Heart right ventricle (tissue), 16 donors: ENCODE measurements at regions not wholly inside any gene's neighbourhood (a gene's known extent, or its start where the extent isn't known, plus 50 kb on each side); places are given as distances from the start of the nearest gene placed in this dataset.

Experiments used
- ATAC-seq, 8 donors: fragments of 200-7000 bp; cut with Tn5 transposase; one replicate each; pipeline ENCODE4 v1.9.1; 2020; ENCODE audit warnings: mild to moderate bottlenecking in 8 of 8, moderate library complexity in 8 of 8, moderate number of reproducible peaks in 1 of 8
- DNase-seq, 2 donors: peaks; one replicate each; pipeline ENCODE4 v3.0.0-alpha.2; 2020
- H3K27ac ChIP-seq, 10 donors: fragments of 200-600 bp; sonication (generic) in 2 of 10; one replicate each; pipeline versions ENCODE4 v1.5.0 to v1.8.0; 2020 to 2022; ENCODE audit warnings: mild to moderate bottlenecking in 3 of 10
- H3K27me3 ChIP-seq, 7 donors: fragments of 200-600 bp; one replicate each; pipeline ENCODE4 v1.8.0; 2021 to 2022; ENCODE audit warnings: mild to moderate bottlenecking in 2 of 7
- H3K36me3 ChIP-seq, 9 donors: fragments of 200-600 bp; sonication (generic) in 1 of 9; one replicate each; pipeline versions ENCODE4 v1.5.0 to v1.8.0; 2020 to 2022; ENCODE audit warnings: mild to moderate bottlenecking in 2 of 9
- H3K4me1 ChIP-seq, 9 donors: fragments of 200-600 bp; sonication (generic) in 1 of 9; one replicate each; pipeline versions ENCODE4 v1.5.0 to v1.8.0; 2020 to 2022; ENCODE audit warnings: mild to moderate bottlenecking in 4 of 9
- H3K4me3 ChIP-seq, 10 donors: fragments of 200-600 bp; sonication (generic) in 2 of 10; one replicate each; pipeline versions ENCODE4 v1.5.0 to v1.8.0; 2020 to 2022; ENCODE audit warnings: mild to moderate bottlenecking in 7 of 10, moderate library complexity in 2 of 10
- H3K9me3 ChIP-seq, 11 donors: fragments of 200-600 bp in 10 of 11; sonication (generic) in 2 of 11; one replicate each; pipeline versions ENCODE4 v1.5.0 to v1.8.0; 2013 to 2022; ENCODE audit warnings: mild to moderate bottlenecking in 2 of 11, control low read depth in 1 of 11, moderate library complexity in 1 of 11
- WGBS, 2 donors: extraction: QIAGEN DNeasy Blood & Tissue Kit; methylation state at CpG; one replicate each; pipeline ENCODE4 v1.1.7; 2013; ENCODE audit warnings: inconsistent platforms in 1 of 2; 5-methylcytosine and 5-hydroxymethylcytosine counted together
- intact Hi-C, 10 donors: fragments of 100-400 bp; cut with DNase I; formaldehyde crosslinking; loops; one replicate each; pipeline versions ENCODE4 v1.11.1 to v1.14.2; 2022
- TF ChIP-seq, protein P1 (sequence below), 9 donors: fragments of 200-600 bp; sonication (generic) in 2 of 9; IDR thresholded peaks; one replicate each; pipeline versions ENCODE4 v1.5.0 to v1.8.0; 2021 to 2022; ENCODE audit warnings: antibody characterized with exemption in 9 of 9, mild to moderate bottlenecking in 5 of 9, moderate library complexity in 1 of 9
- donor health status: Arrhythmogenic right ventricular cardiomyopathy.
- donor health status: ischemic (EF 13 %, LVEDD 7.1; RV severe dilation, severe dysfunction).
- donor health status: healthy with polysubstance abuse.
- donor health status: DM: no; HTN: yes; CAD: no.
- donor health status: DM: no; HTN: no; CAD: no.
- donor health status: ischemic (EF 25% LVEDD 6.9; RV normal size, moderate dysfunction).
- donor health status: ischemic (EF 25% LVEDD 5.7; RV mildly dilated, moderate dysfunction).
- donor health status: healthy.
- donor health status: DM: yes; HTN: yes; CAD: no.
- donor health status: Ischemic cardiomyopathy.
- donor health status: ischemic (EF 35%, LVEDD 5.7; RV mildly dilated, moderate dysfunction).
- donor health status: nonischemic (EF 11% LVEDD 7.7; RV severe dilation, severe dysfunction).
- donor health status: DM: yes; HTN: yes; CAD: no.
- donor health status: PGD.
- donor health status: ischemic (EF 29% LVEDD 5.4; RV normal size, mild dysfunction).
- donor health status: nonischemic (EF 23%, LVEDD 6.1; RV moderate dilation, normal function).

DNA sequence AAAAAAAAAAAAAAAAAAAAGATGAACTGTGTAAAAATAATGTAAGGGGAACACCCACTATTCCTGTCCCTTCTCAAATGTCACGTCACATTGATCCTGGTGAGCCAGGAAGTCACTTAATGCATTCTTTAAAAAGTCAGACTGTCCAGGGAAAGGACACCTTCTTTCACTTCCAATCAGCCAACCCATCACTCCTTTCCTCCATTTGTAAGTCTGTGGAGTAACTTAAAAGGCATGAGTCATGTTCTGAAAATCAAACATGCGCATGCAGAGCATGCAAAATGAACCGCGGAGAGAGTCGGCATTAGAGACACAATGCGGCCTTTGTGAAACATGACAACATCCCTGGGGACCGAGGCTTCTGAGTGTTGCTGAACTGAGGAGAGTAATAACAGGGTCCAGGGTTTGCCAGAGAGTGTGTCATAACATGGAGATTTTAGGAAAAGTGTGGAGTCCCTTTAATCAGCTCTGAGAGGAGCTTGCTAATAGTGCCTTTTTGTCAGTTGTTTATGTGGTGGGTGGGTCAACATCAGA, 77.6 kb upstream of the SEMA6A start:
- TF ChIP-seq, protein P1, sequence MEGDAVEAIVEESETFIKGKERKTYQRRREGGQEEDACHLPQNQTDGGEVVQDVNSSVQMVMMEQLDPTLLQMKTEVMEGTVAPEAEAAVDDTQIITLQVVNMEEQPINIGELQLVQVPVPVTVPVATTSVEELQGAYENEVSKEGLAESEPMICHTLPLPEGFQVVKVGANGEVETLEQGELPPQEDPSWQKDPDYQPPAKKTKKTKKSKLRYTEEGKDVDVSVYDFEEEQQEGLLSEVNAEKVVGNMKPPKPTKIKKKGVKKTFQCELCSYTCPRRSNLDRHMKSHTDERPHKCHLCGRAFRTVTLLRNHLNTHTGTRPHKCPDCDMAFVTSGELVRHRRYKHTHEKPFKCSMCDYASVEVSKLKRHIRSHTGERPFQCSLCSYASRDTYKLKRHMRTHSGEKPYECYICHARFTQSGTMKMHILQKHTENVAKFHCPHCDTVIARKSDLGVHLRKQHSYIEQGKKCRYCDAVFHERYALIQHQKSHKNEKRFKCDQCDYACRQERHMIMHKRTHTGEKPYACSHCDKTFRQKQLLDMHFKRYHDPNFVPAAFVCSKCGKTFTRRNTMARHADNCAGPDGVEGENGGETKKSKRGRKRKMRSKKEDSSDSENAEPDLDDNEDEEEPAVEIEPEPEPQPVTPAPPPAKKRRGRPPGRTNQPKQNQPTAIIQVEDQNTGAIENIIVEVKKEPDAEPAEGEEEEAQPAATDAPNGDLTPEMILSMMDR (IDR thresholded peaks at IDR 0.05), result no peak
- no peaks in the 10 kb centered on the region for H3K27me3 ChIP-seq
- H3K4me3 ChIP-seq, result peak overlapping the region in 1 of 10 donors; percentile 5

DNA sequence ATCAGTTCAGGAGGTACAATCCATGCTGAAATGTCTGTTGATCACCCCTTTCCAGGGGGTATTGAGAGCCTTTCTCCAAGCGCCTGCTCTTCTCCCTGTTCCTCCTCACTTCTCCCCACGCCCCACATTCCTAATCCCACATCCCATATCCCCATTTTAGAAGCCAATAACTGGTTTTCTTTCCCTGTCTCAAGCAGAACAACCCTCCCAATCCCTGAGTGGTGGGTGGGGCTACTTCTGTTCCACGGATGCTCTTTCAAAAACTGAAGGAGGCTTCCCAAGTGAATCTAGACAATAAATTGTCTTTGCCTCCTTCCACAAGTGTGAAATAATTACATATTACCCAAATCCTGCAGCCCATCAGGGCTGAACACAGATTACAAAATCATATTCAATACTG, 77.0 kb upstream of the SEMA6A start:
- H3K36me3 ChIP-seq, result no peaks in the 10 kb centered on the region
- H3K4me3 ChIP-seq, result no peak overlapping the region
- ATAC-seq (no peak), DNase-seq (no peak)
- no peak overlapping the region for H3K27ac ChIP-seq
- intact Hi-C loops, result no loop called here
- H3K4me1 ChIP-seq, result peaks cover 0 to 17% (median 5%) of the 10 kb centered on the region in 9 donors
- H3K9me3 ChIP-seq, result no peaks in the 10 kb centered on the region
- H3K27me3 ChIP-seq, result no peaks in the 10 kb centered on the region
- TF ChIP-seq, protein P1 (IDR thresholded peaks at IDR 0.05), result no peak
- 73 to 79% methylated on average over 3 of the region's 3 CpGs for WGBS, 2 donors

More for the DNA sequence above, 77.6 kb upstream of the SEMA6A start:
- intact Hi-C loops, result no loop called here
- 33 to 49% methylated on average over 7 of the region's 7 CpGs for WGBS, 2 donors
- Histone ChIP-seq H3K27ac (peak overlapping the region in 1 of 10 donors; percentile 11), H3K36me3 (no peaks in the 10 kb centered on the region), H3K9me3 (no peaks in the 10 kb centered on the region), H3K4me1 (peaks cover 0 to 17% (median 5%) of the 10 kb centered on the region in 9 donors)
- peak; percentile 32 to 76 for DNase-seq
- ATAC-seq, result peak; percentile 83 to 98 (median 86)

DNA sequence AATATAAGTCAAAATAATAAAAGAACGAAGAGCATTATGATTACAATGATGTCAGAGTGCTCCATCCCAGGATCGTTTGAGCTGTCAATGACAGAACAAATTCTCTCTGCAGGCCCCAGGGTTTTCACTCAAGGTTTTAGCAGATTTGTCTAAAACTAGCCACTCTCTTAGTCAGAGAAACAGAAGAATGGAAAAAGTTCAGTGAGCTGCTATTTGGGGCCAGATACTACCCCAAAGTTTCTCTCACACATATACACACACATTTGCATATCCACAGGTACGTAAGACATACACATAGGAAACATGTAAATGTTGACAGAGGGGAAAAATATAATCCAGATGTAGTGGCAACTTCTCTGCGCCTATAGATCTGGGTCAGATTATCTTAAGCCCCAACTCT, 76.3 kb upstream of the SEMA6A start:
- 91 to 92% methylated on average over 4 of the region's 4 CpGs for WGBS, 2 donors
- no peak for DNase-seq
- peaks cover 0 to 17% (median 5%) of the 10 kb centered on the region in 9 donors for H3K4me1 ChIP-seq
- no peaks in the 10 kb centered on the region for H3K9me3 ChIP-seq
- no peak for ATAC-seq
- no peak overlapping the region for H3K4me3 ChIP-seq
- H3K27ac ChIP-seq, result no peak overlapping the region
- intact Hi-C loops, result no loop called here
- TF ChIP-seq, protein P1 (IDR thresholded peaks at IDR 0.05), result no peak
- H3K36me3 ChIP-seq, result no peaks in the 10 kb centered on the region
- no peaks in the 10 kb centered on the region for H3K27me3 ChIP-seq

DNA sequence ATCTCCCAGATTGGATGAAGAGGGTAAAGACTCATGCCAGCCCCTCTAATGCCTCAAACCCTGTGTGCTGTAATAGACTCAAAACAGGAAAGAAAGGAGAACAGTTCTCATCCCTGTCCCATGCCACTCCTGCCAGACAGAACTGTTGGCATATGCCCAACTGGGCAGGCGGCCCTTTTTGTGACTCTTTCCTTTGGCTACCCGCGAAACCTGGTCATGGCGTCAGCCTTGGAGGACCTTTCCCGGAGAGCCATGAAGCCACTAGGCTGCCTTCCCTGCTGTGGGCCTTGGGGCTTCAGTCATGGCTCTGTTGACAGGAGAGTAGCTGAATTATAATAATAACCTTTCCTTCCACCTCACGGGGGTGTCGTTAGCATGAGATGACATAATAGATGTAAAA, 75.9 kb upstream of the SEMA6A start:
- intact Hi-C loops, result no loop called here
- H3K9me3 ChIP-seq, result no peaks in the 10 kb centered on the region
- TF ChIP-seq, protein P1 (IDR thresholded peaks at IDR 0.05), result no peak
- no peak for ATAC-seq
- no peak overlapping the region for H3K27ac ChIP-seq
- no peak overlapping the region for H3K4me3 ChIP-seq
- H3K27me3 ChIP-seq, result no peaks in the 10 kb centered on the region
- H3K36me3 ChIP-seq, result no peaks in the 10 kb centered on the region
- WGBS, 2 donors, result 93 to 95% methylated on average over 7 of the region's 7 CpGs
- no peak for DNase-seq
- peaks cover 0 to 17% (median 5%) of the 10 kb centered on the region in 9 donors for H3K4me1 ChIP-seq
